ENCODE measurements at regions not wholly inside any gene's neighbourhood (a gene's known extent, or its start where the extent isn't known, plus 50 kb on each side); places are given as distances from the start of the nearest gene placed in this dataset.

DNA sequence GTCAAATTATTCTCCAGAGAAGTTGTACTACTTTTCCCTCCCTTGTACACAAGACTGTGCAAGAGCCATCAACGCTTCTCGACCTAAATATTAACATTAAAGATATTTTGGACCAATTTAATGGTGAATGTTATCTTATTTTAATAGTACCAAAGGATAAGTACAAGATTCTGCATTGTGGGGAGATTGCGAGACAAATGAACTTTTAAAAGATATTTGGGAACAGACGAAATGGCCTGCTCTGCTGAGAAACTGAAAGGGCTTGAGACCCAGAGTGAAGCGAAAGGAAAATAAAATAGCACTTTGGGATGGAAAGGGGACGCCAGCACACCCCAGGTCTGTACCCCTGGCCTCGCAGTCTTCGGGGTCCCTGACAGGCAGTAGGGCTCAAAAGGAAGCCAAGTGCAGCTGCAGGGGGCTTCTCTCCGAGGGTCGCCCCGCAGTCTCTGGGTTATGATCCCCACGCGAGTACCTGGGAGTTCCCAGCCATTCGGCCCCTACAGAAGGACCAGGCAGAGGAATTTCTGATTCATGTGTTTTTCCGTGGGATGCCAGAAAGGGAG lies 97.6 kb upstream of the VGLL3 start:
- Histone ChIP-seq H3K27ac (no peak overlapping the region), H3K4me3 (ENCODE audit: low read depth in 1 of 2, low read length in 1 of 2) (peak overlapping the region; percentile 48 to 61)
- no peak for TF ChIP-seq CTCF (IDR thresholded peaks at IDR 0.05)

DNA sequence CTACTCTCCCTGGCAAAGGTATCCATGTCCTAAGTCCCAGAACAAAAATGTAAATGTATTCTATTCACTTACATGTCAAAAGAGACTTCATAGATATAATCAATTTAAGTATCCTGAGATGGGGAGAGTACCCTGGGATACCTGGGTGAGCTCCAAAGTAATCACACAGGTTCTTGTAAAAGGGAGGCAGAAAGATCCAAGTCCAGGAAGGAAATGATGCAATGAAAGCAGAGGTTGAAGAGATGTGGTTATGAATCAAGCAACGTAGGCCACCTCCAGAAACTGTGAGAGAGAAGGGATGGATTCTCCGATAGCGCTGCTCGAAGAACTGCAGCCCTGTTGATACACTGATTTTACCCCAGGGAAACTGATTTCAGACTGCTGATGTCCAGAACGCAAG lies 93.9 kb upstream of the VGLL3 start:
- no peaks in the 10 kb centered on the region for H3K9me3 ChIP-seq
- H3K4me3 ChIP-seq (ENCODE audit: low read depth in 1 of 2, low read length in 1 of 2) = no peak overlapping the region
- H3K27ac ChIP-seq = no peak overlapping the region
- no peaks in the 10 kb centered on the region for H3K36me3 ChIP-seq
- peaks cover 3 to 14% of the 10 kb centered on the region in 2 experiments for H3K4me1 ChIP-seq (ENCODE audit: control insufficient read depth in 1 of 2, insufficient read depth in 1 of 2, low read depth in 1 of 2, low read length in 1 of 2)
- H3K27me3 ChIP-seq = no peaks in the 10 kb centered on the region
- no peak for TF ChIP-seq CTCF (IDR thresholded peaks at IDR 0.05)

More for the DNA sequence above, 97.6 kb upstream of the VGLL3 start:
- peaks cover 3 to 18% of the 10 kb centered on the region in 2 experiments for H3K4me1 ChIP-seq (ENCODE audit: control insufficient read depth in 1 of 2, insufficient read depth in 1 of 2, low read depth in 1 of 2, low read length in 1 of 2)
- H3K36me3 ChIP-seq = no peaks in the 10 kb centered on the region
- no peaks in the 10 kb centered on the region for H3K9me3 ChIP-seq
- no peaks in the 10 kb centered on the region for H3K27me3 ChIP-seq

DNA sequence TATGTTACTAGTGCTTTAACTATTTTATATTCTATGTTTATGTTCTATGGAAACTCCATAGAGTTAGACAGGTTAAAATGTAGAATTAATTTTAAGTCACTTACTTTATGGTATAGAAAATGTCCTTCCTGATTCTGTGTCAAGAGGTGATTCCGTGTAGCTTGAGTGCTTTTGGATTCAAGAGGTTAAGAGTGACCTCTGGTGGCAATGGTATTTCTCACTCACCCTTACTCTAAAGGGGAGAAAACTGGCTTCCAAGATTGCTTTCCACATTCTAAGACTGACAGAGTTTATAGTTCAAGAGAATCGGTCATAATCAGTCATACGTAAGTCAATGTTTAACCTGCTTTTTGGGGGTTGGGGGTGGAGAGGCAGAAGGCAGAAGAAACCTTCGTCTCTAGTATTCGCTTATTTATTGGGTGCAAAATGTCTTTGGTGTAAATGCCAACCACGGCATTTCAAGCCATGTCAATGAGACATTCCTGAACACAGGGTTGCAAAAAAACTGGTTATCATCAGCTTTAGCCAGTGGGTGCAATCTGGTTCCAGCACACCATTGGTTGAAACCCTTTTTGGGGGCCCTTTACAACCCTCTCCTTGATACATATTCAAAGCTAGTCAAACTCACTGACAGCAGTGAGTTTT lies 92.0 kb upstream of the VGLL3 start:
- Histone ChIP-seq H3K4me1 (ENCODE audit: control insufficient read depth in 1 of 2, insufficient read depth in 1 of 2, low read depth in 1 of 2, low read length in 1 of 2) (no peaks in the 10 kb centered on the region), H3K36me3 (no peaks in the 10 kb centered on the region), H3K9me3 (no peaks in the 10 kb centered on the region), H3K4me3 (ENCODE audit: low read depth in 1 of 2, low read length in 1 of 2) (no peak overlapping the region), H3K27me3 (no peaks in the 10 kb centered on the region), H3K27ac (no peak overlapping the region)
- no peak for TF ChIP-seq CTCF (IDR thresholded peaks at IDR 0.05)

DNA sequence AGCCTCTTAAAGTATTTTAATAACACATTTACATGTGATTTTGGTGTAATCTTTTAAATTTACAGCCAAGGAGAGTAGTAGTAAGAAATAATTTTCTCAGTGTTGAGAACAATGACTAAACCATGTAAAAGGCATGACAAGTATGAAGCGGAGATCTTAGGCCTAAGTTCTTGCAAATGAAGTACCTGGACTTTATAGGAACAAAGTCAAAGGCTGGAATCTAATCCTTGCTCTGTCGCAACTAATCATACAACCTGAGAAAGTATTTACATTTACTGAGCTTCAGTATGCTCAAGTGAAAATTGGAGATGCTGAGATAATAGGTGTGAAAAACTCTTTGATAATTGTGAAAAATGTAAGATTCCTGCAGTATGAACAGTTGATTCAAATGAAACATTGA lies 86.4 kb upstream of the VGLL3 start:
- Histone ChIP-seq H3K4me1 (ENCODE audit: control insufficient read depth in 1 of 2, insufficient read depth in 1 of 2, low read depth in 1 of 2, low read length in 1 of 2) (no peaks in the 10 kb centered on the region), H3K27me3 (peaks cover 5% of the 10 kb centered on the region), H3K4me3 (ENCODE audit: low read depth in 1 of 2, low read length in 1 of 2) (no peak overlapping the region), H3K36me3 (no peaks in the 10 kb centered on the region), H3K9me3 (no peaks in the 10 kb centered on the region), H3K27ac (no peak overlapping the region)
- TF ChIP-seq CTCF (IDR thresholded peaks at IDR 0.05) = no peak

- TF ChIP-seq CTCF (IDR thresholded peaks at IDR 0.05) = no peak
- Histone ChIP-seq H3K36me3 (no peaks in the 10 kb centered on the region), H3K9me3 (no peaks in the 10 kb centered on the region), H3K4me3 (ENCODE audit: low read depth in 1 of 2, low read length in 1 of 2) (no peak overlapping the region), H3K27ac (no peak overlapping the region), H3K4me1 (ENCODE audit: control insufficient read depth in 1 of 2, insufficient read depth in 1 of 2, low read depth in 1 of 2, low read length in 1 of 2) (no peaks in the 10 kb centered on the region), H3K27me3 (peaks cover 5% of the 10 kb centered on the region)
These were observed 86.0 kb upstream of the VGLL3 start for GRCh38 chr3:87076946-87077345.
